GM10266 (cell line): ENCODE measurements at regions not wholly inside any gene's neighbourhood (a gene's known extent, or its start where the extent isn't known, plus 50 kb on each side); places are given as distances from the start of the nearest gene placed in this dataset.

Source experiments
- DNase-seq: peaks from one replicate; pipeline ENCODE4 v3.0.0; 2012; ENCODE audit errors: extremely low spot score
- TF ChIP-seq, protein P1 (sequence below): IDR thresholded peaks from 2 replicates; pipeline ENCODE4 v1.5.1; 2012; ENCODE audit warnings: mild to moderate bottlenecking, low read depth; ENCODE audit not compliant: control insufficient read depth, insufficient read depth; ENCODE audit errors: missing control alignments

DNA sequence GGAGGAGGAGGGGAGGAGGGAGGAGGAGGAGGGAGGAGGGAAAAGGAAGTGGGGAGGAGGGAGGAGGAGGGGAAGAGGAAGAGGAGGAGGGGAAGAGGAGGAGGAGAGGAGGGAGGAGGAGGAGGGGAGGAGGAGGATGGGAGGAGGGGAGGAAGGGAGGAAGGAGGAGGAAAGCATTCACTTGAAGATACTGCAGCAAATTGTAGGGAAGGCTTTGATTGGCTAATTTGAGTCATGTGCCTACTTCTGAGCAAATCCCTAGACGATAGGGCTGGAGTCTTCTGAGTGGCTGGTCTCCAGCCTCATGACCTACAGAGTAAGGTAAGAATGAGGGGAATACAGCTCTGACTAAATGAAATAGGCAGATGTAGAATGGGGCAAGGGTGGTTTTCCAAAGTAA lies 783.2 kb upstream of the RBFOX1 start:
- DNase-seq: no peak

DNA sequence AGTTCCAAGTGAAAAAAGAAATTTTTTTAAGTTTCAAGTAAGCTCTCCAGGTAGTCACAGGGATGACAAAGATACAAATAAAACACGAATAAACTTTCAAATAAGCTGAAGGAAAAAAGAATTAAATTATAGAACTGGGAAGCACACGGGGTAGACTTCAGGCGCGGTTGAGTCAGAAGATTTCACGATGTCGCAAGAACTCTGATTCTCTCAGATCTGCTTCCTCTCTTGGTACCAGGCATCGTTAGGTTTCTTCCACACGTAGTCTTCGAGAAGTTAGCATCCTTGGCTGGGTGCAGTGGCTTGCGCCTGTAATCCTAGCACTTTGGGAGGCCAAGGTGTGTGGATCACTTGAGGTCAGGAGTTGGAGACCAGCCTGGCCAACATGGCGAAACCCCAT lies 784.1 kb upstream of the RBFOX1 start:
- no peak for DNase-seq
- TF ChIP-seq, protein P1, sequence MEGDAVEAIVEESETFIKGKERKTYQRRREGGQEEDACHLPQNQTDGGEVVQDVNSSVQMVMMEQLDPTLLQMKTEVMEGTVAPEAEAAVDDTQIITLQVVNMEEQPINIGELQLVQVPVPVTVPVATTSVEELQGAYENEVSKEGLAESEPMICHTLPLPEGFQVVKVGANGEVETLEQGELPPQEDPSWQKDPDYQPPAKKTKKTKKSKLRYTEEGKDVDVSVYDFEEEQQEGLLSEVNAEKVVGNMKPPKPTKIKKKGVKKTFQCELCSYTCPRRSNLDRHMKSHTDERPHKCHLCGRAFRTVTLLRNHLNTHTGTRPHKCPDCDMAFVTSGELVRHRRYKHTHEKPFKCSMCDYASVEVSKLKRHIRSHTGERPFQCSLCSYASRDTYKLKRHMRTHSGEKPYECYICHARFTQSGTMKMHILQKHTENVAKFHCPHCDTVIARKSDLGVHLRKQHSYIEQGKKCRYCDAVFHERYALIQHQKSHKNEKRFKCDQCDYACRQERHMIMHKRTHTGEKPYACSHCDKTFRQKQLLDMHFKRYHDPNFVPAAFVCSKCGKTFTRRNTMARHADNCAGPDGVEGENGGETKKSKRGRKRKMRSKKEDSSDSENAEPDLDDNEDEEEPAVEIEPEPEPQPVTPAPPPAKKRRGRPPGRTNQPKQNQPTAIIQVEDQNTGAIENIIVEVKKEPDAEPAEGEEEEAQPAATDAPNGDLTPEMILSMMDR: no peak

More for the DNA sequence above, 783.2 kb upstream of the RBFOX1 start:
- TF ChIP-seq, protein P1: no peak

DNA sequence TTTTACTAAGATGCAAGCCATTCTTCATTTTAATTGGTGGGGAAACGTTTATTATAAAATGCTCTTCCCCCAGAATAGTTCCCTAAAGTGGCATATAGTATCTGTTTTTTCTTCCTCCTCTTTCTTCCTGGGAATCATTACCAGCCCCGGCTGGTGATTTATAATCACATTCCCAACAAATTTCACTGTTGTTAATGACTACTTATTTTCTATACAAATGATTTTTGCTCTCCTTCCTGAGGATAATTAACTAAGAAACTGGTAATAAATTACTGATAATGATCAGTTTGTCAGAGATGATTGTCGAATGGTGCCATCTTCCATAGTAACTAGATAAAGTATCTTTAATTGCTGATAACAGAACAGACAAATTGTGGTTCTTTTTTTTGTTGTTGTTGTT lies 785.5 kb upstream of the RBFOX1 start:
- TF ChIP-seq, protein P1: no peak

DNA sequence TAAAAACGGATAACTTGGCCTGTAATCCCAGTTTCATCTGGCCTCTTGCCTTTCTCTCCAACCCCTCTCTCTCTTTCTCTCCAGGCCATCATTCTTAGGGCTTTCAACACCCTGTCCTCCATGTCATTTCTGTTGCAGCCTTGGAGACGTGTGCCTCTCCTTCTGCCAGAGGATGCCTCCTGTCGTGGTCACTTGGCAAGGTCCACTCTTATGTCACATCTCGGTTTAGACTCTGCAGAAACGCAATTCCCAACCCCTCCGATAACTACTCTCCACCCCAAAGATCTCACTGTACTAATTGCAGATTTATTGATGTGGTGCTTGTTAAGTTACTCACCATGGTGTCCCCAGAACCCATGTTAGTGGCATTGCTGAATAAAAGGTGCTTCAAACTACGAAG lies 787.3 kb upstream of the RBFOX1 start:
- no peak for DNase-seq
- TF ChIP-seq, protein P1: no peak

More for the DNA sequence above, 785.5 kb upstream of the RBFOX1 start:
- DNase-seq: no peak

DNA sequence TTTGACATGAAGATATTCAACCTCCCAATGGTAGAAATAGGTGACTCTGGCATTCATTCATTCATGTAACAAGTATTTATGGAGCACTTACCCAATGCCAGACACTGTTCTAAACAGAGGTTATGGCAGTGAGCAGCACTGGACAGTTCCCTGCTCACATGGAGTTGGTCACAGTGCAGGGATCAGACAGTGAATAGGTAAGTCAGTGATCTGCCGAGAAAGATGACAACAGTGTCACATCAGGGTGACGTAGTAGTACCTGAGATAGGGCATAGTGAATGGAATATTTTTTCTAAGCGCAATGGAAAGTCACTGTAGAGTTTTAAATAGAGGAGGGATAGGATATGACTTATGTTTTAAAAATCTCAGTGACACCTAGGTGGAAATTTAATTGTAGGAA lies 791.4 kb upstream of the RBFOX1 start:
- TF ChIP-seq, protein P1: no peak
- DNase-seq: no peak

DNA sequence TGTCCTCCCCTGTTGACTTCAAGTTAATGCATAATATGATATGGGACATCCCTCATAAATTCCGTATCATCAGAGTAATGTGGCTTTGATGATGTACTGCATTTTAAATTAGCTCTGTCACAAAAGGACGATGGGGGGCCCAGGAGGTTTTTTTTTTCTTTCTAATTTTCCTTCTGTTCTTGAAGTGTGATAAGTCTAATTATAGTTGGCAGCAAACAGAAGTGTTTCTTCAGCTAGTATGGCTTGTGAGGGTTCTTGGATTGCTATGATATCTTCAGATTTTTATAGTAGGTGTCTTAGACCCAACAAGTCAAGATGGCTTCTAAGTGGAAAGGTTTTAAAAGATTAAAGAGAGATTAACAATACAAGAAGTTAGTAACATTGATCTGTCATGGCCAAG lies 796.2 kb upstream of the RBFOX1 start:
- DNase-seq: no peak

DNA sequence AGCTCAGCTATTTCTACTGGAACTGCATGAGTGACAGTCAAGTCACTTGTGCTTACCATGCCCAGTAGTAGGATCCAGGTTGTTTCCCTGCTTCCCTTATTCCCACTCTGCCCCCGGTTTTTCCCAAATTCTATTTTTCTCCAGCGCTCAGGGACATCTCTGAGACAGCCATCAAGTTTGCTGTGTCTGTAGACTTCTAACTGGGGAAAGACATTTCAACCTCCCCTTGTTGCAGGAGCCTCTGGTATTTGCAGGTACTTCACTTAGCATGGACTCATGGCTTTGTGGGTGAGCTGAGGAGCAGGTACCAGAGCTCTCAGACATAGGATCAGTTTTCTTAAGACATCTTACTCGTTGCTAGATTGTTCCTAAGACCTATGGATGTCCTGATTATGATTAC lies 801.6 kb upstream of the RBFOX1 start:
- no peak for DNase-seq
- TF ChIP-seq, protein P1: no peak

More for the DNA sequence above, 796.2 kb upstream of the RBFOX1 start:
- TF ChIP-seq, protein P1: no peak
